GM21737 (cell line): ENCODE measurements at regions not wholly inside any gene's neighbourhood (a gene's known extent, or its start where the extent isn't known, plus 50 kb on each side); places are given as distances from the start of the nearest gene placed in this dataset.
"Not testable (repeated sequence)": the region's sequence is repeated elsewhere in the genome, so short reads cannot be mapped to it uniquely, and the experiment has no call there.

Source experiments
- ATAC-seq: cut with Tn5 transposase; IDR thresholded peaks from one replicate; pipeline ENCODE4 v1.9.1; 2021; ENCODE audit warnings: mild to moderate bottlenecking, moderate library complexity; ENCODE audit not compliant: unreplicated experiment

DNA sequence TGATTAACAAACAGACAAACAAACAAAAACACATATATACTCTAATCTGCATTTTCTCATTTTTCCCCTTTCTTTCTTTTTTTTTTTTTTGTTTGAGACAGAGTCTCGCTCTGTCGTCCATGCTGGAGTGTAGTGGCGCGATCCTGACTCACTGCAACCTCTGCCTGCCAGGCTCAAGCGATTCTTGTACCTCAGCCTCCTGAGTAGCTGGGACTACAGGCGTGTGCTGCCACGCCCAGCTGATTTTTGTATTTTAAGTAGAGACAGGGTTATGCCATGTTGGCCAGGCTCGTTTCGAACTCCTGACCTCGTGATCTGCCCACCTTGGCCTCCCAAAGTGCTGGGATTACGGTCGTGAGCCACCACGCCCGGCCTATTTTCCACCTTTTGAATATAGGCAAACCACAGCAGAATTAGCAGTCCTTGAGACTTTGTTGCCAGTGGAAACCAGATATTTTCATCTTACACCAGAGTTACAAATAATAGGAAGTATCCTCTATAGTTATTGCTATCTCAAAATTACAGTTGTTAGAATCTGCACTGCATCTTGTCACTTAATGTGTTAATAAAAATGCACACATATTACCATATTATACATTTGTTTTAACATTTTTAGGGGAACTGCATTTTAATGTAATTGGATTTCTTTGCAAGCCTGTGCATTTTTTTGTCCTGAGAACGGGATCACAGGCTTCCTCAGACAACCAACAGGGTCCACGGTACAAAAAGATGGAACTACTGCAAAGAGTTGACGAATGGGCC is 208.2 kb upstream of the ZNF217 start:
- no peak for ATAC-seq

GRCh38 chr20:53800883-53801604 is 207.4 kb upstream of the ZNF217 start:
- no peak for ATAC-seq

DNA sequence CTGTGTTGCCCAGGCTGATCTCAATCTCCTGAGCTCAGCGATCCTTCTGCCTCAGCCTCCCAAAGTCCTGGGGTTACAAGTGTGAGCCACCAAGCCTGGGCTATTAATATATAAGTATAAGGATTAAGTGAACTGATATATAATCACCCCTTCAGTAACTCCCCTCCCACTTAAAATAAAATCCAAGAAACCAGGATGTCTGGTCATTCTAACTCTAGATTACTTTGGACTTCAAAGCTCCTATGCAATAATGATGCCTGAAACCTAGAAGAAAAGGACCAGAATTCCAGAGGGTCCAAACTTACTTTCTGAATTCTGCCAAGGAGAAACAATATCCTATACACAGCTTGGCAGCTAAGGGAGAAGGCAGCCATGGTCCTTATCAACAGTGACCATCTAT is 206.8 kb upstream of the ZNF217 start:
- ATAC-seq: no peak

- no peak for ATAC-seq
These were observed 203.4 kb upstream of the ZNF217 start for GRCh38 chr20:53797085-53797484.

- no peak for ATAC-seq
These were observed 201.5 kb upstream of the ZNF217 start for GRCh38 chr20:53795170-53795569.

DNA sequence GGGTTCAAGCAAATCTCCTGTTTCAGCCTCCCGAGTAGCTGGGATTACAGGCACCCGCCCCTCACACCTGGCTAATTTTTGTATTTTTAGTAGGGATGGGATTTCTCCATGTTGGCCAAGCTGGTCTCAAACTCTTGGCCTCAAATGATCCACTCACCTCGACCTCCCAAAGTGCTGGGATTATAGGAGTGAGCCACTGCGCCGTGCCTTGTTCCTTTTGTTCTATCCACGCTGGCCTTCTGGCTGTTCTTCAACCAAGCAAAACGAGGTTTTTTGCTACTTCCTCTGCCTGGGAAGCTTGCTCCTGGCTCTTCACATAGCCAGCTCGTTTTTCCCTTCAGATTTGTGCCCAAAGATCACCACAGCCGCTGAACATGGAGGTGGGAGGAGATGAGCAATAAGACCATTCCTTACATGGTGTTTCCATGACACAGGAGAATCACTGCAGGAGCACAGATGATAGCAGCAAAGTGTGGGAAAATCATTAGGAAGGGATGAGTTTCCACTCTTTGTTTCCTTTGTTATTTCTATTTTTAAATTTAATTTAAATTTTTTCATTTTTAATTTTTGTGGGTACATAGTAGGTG is 201.0 kb upstream of the ZNF217 start:
- no peak for ATAC-seq

DNA sequence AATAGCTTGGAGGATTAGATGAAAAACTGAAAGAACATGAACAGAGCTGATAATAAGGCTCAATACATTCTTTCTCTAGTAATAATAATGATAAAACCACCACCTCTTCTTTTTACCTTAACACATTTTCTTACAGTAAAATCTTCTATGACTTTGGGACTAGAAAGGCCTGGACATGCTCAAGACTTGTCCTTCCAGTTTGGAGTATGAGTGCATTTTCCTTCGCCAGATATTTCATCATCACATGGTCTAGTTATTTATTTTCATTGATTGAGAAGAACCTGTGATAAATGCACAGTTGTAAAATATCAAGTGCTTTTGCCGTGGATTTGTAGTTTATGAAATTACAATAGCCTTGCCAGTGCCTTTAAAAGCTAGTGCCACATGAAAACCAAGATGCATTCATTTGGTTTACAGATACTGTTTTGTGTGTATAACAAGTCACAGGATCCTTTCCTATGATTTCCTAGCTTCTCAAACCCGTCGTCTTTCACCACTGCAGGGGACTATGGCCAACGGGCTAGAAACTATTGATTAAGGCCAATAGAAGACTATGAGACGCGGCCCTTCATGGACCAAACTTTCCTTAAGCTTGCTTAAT is 200.2 kb upstream of the ZNF217 start:
- no peak for ATAC-seq

DNA sequence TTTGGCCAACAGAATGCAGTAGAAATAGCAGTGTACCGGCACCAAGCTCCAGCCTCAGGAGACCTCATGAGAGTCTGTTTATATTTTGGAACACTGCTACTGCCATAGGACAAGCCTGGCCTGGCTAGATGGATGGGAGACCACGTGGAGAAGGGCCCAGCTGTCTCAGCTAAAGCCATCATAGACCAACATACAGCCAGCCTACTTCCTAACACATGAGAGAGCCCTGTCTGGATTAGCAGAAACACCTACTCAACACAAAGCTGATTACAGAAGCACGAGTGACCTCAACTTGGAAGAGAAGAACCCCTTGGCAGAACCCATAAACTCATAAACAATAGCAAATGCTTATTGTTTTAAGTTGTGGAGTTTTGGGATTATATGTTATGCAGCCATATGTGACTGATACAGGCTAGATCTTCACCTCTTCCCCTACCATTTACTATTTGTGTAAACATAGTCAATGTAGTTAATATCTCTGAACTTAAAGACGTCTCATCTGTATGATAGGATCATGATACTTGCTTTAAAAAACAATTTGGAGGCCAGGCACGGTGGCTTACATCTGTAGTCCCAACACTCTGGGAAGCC is 199.4 kb upstream of the ZNF217 start:
- no peak for ATAC-seq

DNA sequence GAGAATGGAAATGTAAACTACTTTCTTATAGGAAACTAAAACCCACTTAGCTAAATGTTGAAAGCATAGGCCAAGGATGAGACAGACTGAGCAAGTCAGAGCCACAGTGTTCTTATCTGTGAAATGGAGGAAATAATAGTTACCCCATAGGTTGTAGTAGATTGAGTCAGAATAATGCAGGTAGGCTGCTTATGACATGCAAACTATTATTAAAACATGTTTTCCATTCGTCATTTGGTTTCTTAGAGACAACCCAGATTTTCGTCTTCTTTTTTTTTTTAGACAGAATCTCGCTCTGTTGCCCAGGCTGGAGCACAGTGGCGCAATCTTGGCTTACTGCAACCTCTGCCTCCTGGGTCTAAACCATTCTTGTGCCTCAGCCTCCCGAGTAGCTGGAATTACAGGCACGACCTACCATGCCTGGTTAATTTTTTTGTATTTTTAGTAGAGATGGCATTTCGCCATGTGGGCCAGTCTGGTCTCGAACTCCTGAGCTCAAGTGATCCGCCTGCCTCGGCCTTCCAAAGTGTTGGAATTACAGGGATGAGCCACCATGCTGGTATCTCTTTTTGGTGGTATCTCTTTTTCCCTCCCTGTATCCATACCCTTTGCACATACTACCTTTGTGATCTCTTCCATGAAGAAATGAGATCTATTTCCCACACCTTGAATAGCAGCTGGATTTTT is 196.5 kb upstream of the ZNF217 start:
- ATAC-seq: no peak

- no peak for ATAC-seq
These were observed 194.8 kb upstream of the ZNF217 start for GRCh38 chr20:53788253-53789022.

- not testable (repeated sequence) for ATAC-seq
These were observed 193.9 kb upstream of the ZNF217 start for GRCh38 chr20:53787491-53787931.

GRCh38 chr20:53786445-53787267 is 193.0 kb upstream of the ZNF217 start:
- no peak for ATAC-seq

DNA sequence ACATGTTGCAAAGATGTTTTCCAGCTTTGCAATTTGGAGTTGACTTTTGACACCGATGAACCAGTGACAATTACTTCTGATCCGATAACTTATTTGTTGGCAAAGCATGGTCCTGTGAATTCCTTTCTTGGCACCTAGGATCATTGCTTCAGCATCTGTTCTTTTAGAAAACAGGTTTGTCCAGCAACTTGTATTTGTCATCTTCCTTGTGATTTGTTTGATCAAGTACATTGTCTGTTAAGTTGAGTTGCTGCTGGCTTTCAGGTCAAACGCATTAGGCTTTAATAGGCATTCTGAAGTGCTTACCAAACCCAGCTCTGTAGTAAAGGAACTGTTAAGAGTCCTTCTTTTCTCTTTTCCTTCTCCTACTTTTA is 192.4 kb upstream of the ZNF217 start:
- no peak for ATAC-seq

- ATAC-seq: no peak
These were observed 191.7 kb upstream of the ZNF217 start for GRCh38 chr20:53785320-53785719.

DNA sequence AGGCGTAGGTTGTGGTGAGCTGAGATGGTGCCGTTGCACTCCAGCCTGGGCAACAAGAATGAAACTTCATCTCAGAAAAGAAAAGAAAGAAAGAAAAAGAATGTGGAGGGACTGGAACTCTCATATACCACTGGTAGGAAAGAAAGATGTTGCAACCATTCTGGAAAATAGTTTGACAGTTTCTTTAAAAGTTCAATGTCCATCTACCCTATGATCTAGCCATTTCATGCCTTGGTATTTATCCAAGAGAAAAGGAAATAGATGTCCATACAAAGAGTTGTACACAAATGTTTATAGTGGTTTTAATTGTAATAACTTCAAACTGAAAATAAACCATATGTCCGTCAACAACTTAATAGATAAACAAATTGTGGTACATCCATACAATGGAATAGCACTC is 190.1 kb upstream of the ZNF217 start:
- ATAC-seq: no peak

DNA sequence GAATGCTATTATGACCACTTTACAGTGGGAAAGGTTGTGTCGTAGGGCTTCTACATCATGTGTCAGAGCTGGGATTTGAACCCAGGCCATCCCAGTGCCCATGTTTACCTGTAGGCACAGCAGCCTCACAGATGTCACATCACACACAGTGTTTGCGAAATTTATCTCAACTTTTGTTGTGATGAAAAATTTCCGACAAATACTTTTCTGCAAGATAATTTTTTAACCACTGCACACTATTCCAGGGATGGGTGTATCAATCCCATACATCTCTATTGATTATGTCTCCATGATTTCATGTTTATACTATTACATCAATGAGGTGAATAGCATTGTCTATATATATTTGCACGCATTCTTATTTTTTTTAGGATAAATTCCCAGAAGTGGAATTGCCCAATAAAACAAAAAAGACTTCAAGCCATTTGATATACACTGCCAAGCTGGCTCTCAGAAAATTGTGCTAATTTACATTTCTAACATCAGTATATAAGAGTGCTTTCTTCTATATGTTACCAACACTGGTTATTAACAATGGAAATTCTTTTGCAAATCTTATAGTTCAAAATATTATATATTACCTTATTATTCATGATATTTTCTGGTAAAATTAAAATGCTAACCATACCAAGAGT is 189.1 kb upstream of the ZNF217 start:
- no peak for ATAC-seq

- ATAC-seq: no peak
These were observed 186.2 kb upstream of the ZNF217 start for GRCh38 chr20:53779822-53780221.

DNA sequence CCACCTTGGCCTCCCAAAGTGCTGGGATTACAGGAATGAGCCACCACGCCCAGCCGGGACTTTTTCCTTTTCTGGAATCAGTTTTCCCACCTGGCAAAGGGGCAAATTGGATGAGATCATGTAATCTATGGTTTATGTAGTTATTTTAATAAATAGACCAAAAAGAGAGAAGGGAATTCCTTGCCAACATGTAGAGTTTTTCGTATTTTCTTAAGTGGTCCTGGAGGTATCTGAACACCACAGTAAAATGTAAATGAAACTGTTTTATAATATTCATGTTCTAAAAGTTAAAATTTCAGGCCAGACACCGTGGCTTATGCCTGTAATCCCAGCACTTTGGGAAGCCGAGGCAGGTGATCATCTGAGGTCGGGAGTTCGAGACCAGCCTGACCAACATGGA is 185.1 kb upstream of the ZNF217 start:
- no peak for ATAC-seq
